Neural cell (in vitro differentiated cells): ENCODE measurements at regions not wholly inside any gene's neighbourhood (a gene's known extent, or its start where the extent isn't known, plus 50 kb on each side); places are given as distances from the start of the nearest gene placed in this dataset.

ENCODE experiments used
- EP300 ChIP-seq: fragments of 450-650 bp; conservative IDR thresholded peaks from 2 replicates; pipeline ENCODE4 v1.6.1; 2014; ENCODE audit warnings: antibody characterized with exemption, mild to moderate bottlenecking, moderate library complexity; ENCODE audit not compliant: poor library complexity, severe bottlenecking
- EZH2 ChIP-seq: fragments of 200-600, 300-800 bp; shearing (Covaris generic), sonication (generic); IDR thresholded peaks from 2 replicates; pipeline ENCODE4 v1.6.1; 2014; ENCODE audit warnings: antibody characterized with exemption, low read length, borderline replicate concordance, mild to moderate bottlenecking; ENCODE audit not compliant: insufficient read depth, poor library complexity, severe bottlenecking
- MXI1 ChIP-seq: fragments of 450-650 bp; conservative IDR thresholded peaks from 2 replicates; pipeline ENCODE4 v1.6.1; 2014; ENCODE audit warnings: antibody characterized with exemption, mild to moderate bottlenecking; ENCODE audit not compliant: poor library complexity, severe bottlenecking
- POLR2AphosphoS5 ChIP-seq: IDR thresholded peaks from 2 replicates; pipeline ENCODE4 v1.6.1; 2012
- RAD21 ChIP-seq: fragments of 450-650 bp; conservative IDR thresholded peaks from 2 replicates; pipeline ENCODE4 v1.6.1; 2014; ENCODE audit warnings: antibody characterized with exemption, mild to moderate bottlenecking, moderate library complexity
- REST ChIP-seq: IDR thresholded peaks from 2 replicates; pipeline ENCODE4 v1.6.1; 2012; ENCODE audit warnings: borderline replicate concordance
- SMC3 ChIP-seq: fragments of 450-650 bp; conservative IDR thresholded peaks from 2 replicates; pipeline ENCODE4 v1.6.1; 2014; ENCODE audit warnings: antibody characterized with exemption, mild to moderate bottlenecking, moderate library complexity; ENCODE audit not compliant: poor library complexity
- TAF1 ChIP-seq: IDR thresholded peaks from 2 replicates; pipeline ENCODE4 v1.6.1; 2012; ENCODE audit warnings: low read depth
- TF ChIP-seq, protein P1 (sequence below): fragments of 450-650 bp; IDR thresholded peaks from 2 replicates; pipeline ENCODE4 v1.5.1; 2014; ENCODE audit warnings: antibody characterized with exemption, mild to moderate bottlenecking, moderate library complexity; ENCODE audit not compliant: poor library complexity, severe bottlenecking

- no peak for TF ChIP-seq EP300
- TF ChIP-seq, protein P1, sequence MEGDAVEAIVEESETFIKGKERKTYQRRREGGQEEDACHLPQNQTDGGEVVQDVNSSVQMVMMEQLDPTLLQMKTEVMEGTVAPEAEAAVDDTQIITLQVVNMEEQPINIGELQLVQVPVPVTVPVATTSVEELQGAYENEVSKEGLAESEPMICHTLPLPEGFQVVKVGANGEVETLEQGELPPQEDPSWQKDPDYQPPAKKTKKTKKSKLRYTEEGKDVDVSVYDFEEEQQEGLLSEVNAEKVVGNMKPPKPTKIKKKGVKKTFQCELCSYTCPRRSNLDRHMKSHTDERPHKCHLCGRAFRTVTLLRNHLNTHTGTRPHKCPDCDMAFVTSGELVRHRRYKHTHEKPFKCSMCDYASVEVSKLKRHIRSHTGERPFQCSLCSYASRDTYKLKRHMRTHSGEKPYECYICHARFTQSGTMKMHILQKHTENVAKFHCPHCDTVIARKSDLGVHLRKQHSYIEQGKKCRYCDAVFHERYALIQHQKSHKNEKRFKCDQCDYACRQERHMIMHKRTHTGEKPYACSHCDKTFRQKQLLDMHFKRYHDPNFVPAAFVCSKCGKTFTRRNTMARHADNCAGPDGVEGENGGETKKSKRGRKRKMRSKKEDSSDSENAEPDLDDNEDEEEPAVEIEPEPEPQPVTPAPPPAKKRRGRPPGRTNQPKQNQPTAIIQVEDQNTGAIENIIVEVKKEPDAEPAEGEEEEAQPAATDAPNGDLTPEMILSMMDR: no peak
- no peak for TF ChIP-seq RAD21
- TF ChIP-seq EZH2: no peak
- no peak for TF ChIP-seq MXI1
- TF ChIP-seq POLR2AphosphoS5: no peak
- TF ChIP-seq TAF1: no peak
- TF ChIP-seq REST: no peak
- TF ChIP-seq SMC3: no peak
Observed at GRCh38 chr2:145079641-145080040, 559.7 kb upstream of the ZEB2 start.
